ENCODE measurements at regions not wholly inside any gene's neighbourhood (a gene's known extent, or its start where the extent isn't known, plus 50 kb on each side); places are given as distances from the start of the nearest gene placed in this dataset.

- Histone ChIP-seq H3K27ac (no peak overlapping the region), H3K4me3 (no peak overlapping the region), H3K4me1 (no peaks in the 10 kb centered on the region), H3K36me3 (no peaks in the 10 kb centered on the region), H3K9me3 (no peaks in the 10 kb centered on the region), H3K27me3 (ENCODE audit: low read depth) (no peaks in the 10 kb centered on the region)
- peak in 1 of 2 donors; percentile 31 for ATAC-seq
- no peak for DNase-seq
- TF ChIP-seq, protein P1, sequence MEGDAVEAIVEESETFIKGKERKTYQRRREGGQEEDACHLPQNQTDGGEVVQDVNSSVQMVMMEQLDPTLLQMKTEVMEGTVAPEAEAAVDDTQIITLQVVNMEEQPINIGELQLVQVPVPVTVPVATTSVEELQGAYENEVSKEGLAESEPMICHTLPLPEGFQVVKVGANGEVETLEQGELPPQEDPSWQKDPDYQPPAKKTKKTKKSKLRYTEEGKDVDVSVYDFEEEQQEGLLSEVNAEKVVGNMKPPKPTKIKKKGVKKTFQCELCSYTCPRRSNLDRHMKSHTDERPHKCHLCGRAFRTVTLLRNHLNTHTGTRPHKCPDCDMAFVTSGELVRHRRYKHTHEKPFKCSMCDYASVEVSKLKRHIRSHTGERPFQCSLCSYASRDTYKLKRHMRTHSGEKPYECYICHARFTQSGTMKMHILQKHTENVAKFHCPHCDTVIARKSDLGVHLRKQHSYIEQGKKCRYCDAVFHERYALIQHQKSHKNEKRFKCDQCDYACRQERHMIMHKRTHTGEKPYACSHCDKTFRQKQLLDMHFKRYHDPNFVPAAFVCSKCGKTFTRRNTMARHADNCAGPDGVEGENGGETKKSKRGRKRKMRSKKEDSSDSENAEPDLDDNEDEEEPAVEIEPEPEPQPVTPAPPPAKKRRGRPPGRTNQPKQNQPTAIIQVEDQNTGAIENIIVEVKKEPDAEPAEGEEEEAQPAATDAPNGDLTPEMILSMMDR (IDR thresholded peaks at IDR 0.05), result peak; percentile 31
- intact Hi-C loops (cut with DNase I), result no loop called here
Measured at GRCh38 chr9:96071076-96071814, 195.8 kb downstream of the ERCC6L2 start.

GRCh38 chr9:96069629-96070220 is 194.2 kb downstream of the ERCC6L2 start:
- intact Hi-C loops (cut with DNase I), result no loop called here

GRCh38 chr9:96068511-96068910 is 193.0 kb downstream of the ERCC6L2 start:
- no peaks in the 10 kb centered on the region for H3K36me3 ChIP-seq
- no peak overlapping the region for H3K4me3 ChIP-seq
- intact Hi-C loops (cut with DNase I), result no loop called here
- DNase-seq (no peak), ATAC-seq (no peak)
- H3K27ac ChIP-seq, result no peak overlapping the region
- TF ChIP-seq, protein P1 (IDR thresholded peaks at IDR 0.05), result no peak
- H3K27me3 ChIP-seq (ENCODE audit: low read depth), result no peaks in the 10 kb centered on the region
- no peaks in the 10 kb centered on the region for H3K9me3 ChIP-seq
- H3K4me1 ChIP-seq, result no peaks in the 10 kb centered on the region

More at GRCh38 chr9:96069629-96070220, 194.2 kb downstream of the ERCC6L2 start:
- ATAC-seq (no peak), DNase-seq (no peak)
- no peaks in the 10 kb centered on the region for H3K36me3 ChIP-seq
- no peaks in the 10 kb centered on the region for H3K9me3 ChIP-seq
- H3K4me1 ChIP-seq, result no peaks in the 10 kb centered on the region
- TF ChIP-seq, protein P1 (IDR thresholded peaks at IDR 0.05), result no peak
- no peak overlapping the region for H3K4me3 ChIP-seq
- H3K27me3 ChIP-seq (ENCODE audit: low read depth), result no peaks in the 10 kb centered on the region
- no peak overlapping the region for H3K27ac ChIP-seq

DNA sequence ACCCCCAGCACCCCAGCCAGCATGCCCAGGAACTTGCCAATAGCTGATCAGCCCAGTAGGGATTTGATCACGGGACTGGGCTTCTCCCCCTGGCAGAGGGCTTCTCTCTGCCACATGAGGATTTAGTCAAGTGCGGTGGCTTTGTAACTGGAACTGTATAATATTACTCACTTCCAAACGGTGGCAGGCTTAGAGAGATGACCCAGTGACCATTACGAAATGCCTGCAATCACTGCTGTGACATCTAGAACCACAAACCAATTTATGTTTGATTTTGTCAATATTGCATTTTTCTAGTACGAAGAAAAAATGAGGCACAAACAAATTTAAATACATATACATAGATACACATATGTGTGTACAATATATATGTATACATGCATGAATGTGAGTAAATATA is 192.1 kb downstream of the ERCC6L2 start:
- Histone ChIP-seq H3K27me3 (ENCODE audit: low read depth) (no peaks in the 10 kb centered on the region), H3K4me3 (no peak overlapping the region), H3K4me1 (no peaks in the 10 kb centered on the region), H3K9me3 (no peaks in the 10 kb centered on the region), H3K27ac (no peak overlapping the region), H3K36me3 (no peaks in the 10 kb centered on the region)
- DNase-seq, result no peak
- TF ChIP-seq, protein P1 (IDR thresholded peaks at IDR 0.05), result no peak
- intact Hi-C loops (cut with DNase I), result no loop called here
- ATAC-seq, result no peak

DNA sequence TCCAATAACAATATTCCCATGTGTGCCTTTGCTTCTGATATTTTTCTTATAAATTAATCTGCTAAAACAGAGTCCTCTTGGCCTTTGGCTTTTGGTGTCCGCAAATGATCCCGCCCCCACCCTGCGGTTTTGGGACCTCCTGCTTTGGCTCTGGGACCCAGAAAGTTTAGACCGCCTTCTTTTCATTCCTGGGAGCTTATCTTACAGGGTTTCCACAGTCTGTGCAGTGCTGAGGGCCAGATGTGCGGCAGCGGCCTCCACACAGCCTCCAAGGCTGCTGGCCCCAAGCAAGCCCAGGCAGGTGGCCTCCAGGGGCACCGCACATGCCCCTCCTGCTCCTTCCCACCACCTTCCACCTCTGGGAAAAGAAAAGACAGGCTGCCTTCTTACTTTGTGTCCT is 191.5 kb downstream of the ERCC6L2 start:
- intact Hi-C loops (cut with DNase I), result no loop called here
- Histone ChIP-seq H3K36me3 (no peaks in the 10 kb centered on the region), H3K4me3 (no peak overlapping the region), H3K27me3 (ENCODE audit: low read depth) (no peaks in the 10 kb centered on the region), H3K27ac (no peak overlapping the region), H3K9me3 (no peaks in the 10 kb centered on the region), H3K4me1 (peaks cover 2% of the 10 kb centered on the region)
- DNase-seq (no peak), ATAC-seq (no peak)
- TF ChIP-seq, protein P1 (IDR thresholded peaks at IDR 0.05), result no peak
